ENCODE measurements at regions not wholly inside any gene's neighbourhood (a gene's known extent, or its start where the extent isn't known, plus 50 kb on each side); places are given as distances from the start of the nearest gene placed in this dataset.
"Not testable (repeated sequence)": the region's sequence is repeated elsewhere in the genome, so short reads cannot be mapped to it uniquely, and the experiment has no call there.

DNA sequence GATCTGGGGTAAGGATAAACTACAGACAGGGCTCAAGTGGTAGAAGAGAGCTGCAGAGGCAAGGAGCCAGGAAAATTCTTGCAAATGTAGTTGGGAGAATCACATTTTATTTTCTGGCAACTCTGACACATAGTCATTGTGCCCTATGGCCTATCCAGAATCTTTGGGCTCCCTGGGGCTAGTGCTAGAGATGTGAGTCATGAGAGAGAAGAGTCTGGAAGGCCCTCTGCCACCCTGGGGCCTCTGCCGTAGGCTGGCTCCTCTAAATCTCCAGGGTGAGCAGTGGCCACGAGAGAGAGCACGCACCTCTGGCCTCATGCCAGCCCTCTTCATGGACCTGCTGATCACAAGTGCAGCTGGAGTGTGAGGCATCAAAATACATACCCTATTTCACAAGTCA lies 74.3 kb upstream of the SSBP2 start:
- DNase-seq = peak; percentile 80

DNA sequence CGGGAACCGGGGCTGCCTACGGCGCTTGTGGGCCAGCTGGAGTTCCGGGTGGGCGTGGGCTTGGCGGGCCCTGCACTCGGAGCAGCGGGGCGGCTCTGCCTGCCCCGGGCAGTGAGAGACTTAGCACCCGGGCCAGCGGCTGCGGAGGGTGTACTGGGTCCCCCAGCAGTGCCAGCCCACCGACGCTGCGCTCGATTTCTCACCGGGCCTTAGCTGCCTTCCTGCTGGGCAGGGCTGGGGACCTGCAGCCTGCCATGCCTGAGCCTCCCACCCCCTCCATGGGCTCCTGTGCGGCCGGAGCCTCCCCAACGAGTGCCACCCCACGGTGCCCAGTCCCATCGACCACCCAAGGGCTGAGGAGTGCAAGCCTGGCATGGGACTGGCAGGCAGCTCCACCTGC lies 72.8 kb upstream of the SSBP2 start:
- not testable (repeated sequence) for DNase-seq

GRCh38 chr5:81820863-81821262 lies 70.0 kb upstream of the SSBP2 start:
- DNase-seq = no peak

DNA sequence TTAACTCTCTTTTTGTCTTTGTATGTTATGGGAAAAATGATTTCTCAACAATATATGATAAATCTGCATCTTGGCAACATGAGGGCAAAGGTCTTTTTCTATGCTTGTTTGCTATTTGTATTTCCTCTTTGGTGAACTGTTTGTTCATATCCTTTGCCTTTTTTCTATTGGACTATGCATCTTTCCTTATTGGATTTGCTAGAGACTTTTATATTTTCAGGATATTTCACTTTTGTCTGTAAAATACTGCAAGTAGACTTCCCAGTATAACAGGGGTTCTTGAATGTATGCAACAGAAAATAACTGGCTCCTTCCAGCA lies 69.4 kb upstream of the SSBP2 start:
- DNase-seq = no peak

- DNase-seq = no peak
These were observed 68.8 kb upstream of the SSBP2 start for GRCh38 chr5:81819556-81820317.

GRCh38 chr5:81817980-81818379 lies 67.1 kb upstream of the SSBP2 start:
- DNase-seq = no peak

DNA sequence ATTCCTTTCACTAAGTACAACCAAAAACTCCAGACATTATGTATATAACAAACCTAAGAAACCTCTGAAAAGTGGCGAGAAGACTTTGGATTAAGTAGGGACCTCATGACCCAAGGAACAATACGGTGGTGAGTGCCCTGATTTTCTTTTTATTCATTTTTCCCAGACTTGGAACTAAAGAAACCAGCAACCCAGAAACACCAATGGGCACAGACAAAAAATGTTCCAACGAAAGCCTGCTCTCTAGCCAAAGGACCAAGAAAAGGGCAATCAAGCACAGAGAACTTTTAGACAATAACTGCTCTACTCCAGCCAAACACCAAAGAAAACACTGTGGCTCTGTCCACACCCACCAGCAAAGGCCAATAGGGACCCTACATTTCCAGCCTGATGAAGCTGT lies 66.2 kb upstream of the SSBP2 start:
- DNase-seq = no peak

- DNase-seq = no peak
These were observed 64.4 kb upstream of the SSBP2 start for GRCh38 chr5:81815321-81815720.

DNA sequence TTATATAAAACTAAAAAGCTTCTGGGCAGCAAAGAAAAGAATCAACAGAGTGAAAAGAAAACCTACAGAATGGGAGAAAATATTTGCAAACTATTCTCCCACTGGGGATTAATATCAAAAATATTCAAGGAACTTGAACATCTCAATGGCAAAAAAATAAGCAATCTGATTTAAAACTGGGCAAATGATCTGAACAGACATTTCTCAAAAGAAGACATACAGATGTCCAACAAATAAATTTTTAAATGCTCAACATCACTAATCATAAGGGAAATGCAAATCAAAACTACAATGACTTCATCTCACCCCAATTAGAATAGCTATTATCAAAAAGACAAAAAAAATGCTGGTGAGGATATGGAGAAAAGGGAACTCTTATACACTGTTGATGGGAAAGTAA lies 57.2 kb upstream of the SSBP2 start:
- no peak for DNase-seq

- DNase-seq = no peak
These were observed 54.2 kb upstream of the SSBP2 start for GRCh38 chr5:81805086-81805485.

- no peak for DNase-seq
These were observed 52.9 kb upstream of the SSBP2 start for GRCh38 chr5:81803812-81804211.

DNA sequence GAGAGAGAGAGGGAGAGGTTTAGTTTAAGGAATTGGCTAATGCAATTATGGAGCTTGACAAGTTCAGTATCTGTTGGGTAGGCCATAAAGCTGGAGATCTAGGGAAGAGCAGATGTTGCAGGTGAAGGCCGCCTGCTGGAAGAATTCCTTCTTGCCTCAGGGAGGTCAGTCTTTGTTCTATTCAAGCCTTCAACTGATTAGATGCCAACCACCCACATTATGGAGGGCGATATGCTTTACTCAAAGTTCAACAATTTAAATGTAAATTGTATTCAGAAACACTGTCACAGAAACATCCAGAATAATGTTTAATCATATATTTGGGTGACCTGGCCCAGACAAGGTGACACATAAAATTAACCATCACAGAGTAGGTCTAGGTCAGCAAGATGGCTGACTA lies 51.7 kb upstream of the SSBP2 start:
- no peak for DNase-seq

DNA sequence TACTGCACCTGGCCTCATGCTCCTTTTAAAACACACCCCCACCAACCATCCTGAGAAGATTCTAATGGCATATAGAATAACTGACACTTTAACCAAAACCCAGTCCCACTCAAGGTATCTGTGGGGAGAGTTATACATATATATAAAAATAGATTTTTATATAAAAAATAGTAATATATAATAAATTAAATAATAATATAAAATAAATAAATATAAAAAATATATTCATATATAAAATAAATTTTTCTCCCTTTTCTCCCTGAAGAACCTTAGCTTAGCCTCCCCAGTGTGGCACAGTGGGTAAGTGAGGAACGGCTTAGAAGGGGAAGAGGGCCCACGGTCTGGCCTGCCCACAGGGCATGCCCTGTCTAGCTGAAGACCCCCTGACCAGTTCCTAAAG lies 51.1 kb upstream of the SSBP2 start:
- DNase-seq = no peak

- no peak for DNase-seq
These were observed 49.9 kb upstream of the SSBP2 start for GRCh38 chr5:81800797-81801196.
